Fibroblast of the conjunctiva (primary cell): ENCODE measurements at regions not wholly inside any gene's neighbourhood (a gene's known extent, or its start where the extent isn't known, plus 50 kb on each side); places are given as distances from the start of the nearest gene placed in this dataset.
"Not testable (repeated sequence)": the region's sequence is repeated elsewhere in the genome, so short reads cannot be mapped to it uniquely, and the experiment has no call there.

ENCODE experiments used
- DNase-seq: peaks from one replicate; pipeline ENCODE4 v3.0.0-alpha.2; 2010; ENCODE audit warnings: low read depth

DNA sequence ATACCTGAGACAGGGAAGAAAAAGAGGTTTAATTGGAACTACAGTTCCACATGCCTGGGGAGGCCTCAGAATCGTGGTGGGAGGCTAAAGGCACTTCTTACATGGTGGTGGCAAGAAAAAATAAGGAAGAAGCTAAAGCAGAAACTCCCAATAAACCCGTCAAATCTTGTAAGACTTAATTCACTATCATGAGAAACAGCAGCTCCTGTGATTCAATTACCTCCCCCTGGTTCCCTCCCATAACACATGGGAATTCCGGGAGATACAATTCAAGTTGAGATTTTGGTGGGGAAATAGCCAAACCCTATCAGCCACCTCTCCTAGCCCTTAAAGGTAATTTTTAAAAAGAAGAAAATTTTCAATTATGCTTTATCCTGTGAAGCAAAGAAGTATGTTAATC lies 728.8 kb downstream of the RNF144A start:
- DNase-seq, result no peak

DNA sequence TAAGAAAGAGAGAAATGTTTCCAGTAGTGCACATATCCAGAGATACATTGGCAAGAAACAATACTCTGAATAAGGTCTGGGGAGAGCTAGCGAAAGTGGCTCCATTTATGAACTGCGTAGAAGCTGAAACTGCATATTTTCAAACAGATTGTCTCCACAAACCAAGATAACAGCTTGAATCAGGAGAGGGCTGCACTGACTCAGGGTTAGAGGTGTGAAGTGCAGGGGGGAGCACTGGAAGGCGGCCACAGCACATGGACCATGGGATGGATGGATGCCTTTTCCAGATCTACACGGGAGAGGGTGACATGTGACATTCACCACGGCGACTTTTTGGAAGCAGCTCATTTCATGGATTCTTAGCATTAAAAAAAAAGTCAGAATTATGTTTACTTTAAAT lies 729.4 kb downstream of the RNF144A start:
- DNase-seq, result no peak

DNA sequence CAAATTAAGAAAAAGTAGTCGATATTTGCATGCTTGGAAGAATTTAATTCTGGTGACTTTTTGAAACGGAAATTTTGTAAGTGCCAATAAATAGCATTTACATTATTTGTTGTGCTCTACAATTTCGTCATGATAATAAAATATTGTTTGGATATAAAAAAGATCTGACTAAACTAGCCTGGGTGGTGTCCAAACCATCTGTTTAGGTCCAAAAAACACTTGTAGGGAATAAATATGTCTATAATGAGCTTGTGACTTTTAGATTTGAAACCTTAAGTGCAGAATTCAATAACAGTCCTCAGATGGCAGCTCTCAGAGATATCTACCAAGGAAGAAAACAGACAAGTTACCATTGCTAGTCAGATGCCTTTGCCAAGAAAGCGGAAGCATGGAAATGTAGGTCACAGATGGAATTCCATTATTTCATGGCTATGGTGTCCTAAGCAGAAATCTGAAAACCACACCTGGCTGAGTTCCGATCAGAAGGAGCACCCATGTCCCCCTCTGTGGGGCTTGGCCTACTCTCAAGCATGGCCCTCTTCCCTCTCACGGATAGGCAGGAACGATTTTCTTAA lies 731.1 kb downstream of the RNF144A start:
- DNase-seq, result no peak

DNA sequence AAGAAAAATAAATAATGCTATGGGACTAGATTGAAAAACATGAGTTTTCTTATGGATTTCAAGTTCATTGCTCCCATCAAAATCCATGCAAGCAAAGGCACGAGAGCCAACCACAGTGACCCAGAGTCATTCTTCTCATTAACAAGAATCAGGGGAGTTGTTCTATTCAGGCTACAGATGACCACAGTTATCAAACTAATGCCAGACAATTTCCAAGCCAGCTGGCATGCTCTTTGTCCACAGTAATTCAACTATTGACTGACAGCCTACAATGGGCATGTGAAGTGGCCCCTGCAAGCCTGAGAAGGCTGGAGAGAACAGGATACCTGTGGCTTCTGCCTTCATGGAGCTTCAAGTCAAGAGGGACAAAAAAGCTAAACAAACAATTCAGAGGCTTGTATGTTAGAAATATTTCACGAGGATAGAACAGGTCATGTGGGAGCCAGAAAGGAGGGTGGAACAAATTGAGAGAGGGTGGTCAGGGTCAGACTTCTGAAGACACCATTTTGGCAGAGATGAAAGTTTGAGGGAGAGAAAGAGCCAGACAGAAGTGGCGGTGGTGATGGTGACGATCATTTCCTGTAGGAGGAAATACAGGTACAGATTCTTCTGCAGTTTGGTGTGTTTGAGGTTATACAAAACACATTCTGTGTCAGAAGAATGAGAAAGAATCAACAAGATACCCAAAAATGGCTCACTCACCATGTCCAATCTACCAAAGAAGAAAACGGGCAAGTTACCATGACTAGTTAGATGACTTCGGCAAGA lies 732.4 kb downstream of the RNF144A start:
- no peak for DNase-seq

DNA sequence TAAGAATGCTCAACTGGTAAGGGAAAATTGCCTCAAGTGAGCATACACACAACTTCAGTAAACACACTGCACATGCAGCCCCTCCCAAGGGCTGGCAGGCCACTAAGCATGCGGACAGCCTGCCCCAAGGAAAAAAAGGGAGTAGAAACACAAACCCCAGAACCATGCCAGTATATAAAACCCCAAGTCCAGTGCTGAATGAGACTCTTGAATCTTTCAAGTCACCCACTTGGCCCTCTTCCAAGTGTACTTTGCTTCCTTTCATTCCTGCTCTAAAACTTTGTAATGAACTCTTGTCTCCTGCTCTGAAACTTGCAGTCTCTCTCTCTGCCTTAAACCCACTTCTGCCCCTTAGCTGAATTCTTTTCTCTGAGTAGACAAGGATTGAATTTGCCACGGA lies 736.4 kb downstream of the RNF144A start:
- no peak for DNase-seq

DNA sequence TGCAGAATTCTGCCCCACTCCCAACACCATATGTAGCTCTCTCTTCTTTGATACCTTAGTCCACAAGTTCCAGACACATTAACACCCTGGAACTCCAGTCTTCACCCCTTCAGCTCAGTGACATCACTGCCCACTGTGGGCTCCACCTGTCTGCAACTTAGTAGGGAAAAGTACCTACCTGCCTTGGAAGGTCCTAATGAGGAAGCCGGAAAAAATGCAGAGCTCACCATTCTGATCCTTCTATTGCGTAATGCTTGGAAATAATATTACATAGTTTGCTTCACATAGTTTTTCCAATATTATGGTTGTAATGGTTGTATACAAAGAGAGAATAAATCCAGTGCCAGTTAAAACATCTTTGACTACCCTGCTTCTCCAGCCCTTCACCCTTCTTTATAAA lies 738.4 kb downstream of the RNF144A start:
- no peak for DNase-seq

DNA sequence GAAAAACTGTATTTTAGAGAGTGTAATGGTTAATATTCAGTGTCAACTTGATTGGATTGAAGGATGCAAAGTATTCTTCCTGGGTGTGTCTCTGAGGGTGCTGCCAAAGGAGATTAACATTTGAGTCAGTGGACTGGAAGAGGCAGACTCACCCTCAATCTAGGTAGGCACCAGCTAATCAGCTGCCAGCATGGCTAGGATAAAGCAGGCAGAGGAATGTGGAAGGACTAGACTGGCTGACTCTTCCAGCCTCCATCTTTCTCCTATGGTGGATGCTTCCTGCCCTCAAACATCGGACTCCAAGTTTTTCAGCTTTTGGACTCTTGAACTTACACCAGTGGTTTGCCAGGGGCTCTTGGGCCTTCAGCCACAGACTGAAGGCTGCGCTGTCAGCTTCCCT lies 740.3 kb downstream of the RNF144A start:
- DNase-seq, result not testable (repeated sequence)

DNA sequence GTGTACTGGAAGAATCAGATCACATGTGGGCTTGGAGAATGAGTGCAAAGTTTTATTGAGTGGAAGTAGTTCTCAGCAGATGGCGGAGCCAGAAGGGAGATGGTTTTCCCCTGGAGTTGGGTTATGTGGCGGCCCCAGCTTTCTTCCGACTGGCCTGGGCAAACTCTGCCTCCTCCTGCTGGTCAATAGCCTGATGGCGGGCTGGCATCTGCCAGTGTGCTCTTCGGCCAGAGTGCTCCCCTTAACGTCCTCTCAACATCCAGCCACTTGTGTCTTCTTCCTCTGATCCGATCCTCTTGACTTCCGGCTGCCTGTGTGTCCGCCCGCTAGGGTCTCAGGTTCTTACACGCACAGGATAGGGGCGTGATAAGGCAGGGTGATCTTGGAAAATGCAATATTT lies 741.3 kb downstream of the RNF144A start:
- DNase-seq, result no peak

DNA sequence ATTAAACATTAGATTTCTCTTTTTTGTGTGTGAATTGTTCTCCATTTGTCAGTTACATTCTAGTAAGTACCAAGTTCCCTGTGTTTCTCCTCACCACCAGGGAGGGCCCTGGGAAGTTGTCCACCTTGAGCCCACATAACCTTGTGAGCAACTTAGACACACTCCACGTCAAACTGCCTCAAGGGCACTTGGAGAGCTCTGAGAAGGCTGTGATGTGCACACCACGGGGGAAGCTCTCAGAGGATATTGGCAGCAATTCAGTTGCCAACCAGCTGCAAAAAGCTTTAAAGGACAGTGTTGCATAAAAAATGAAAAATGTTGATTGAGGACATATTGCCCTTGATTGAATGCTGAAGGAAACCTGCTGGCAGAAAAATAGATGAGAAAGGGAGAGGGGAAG lies 743.6 kb downstream of the RNF144A start:
- DNase-seq, result no peak

DNA sequence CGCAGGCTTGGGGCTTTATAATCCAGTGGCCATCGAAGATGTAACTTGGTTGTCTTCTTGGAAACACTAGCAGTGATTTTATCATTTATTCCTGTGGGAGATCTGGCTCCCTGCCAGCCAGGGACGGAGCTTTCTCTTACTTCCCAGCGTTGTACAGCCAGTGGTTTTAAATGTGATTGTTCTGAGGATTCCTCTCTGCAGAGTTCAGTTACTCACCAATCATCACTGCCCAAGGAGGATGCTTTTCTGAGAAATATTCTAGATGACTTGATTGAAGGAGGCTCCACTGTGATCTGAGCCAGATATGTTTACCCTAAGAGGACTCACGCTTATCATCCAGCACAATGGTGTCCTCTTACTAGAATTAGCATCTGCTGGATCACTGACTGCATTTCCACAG lies 744.3 kb downstream of the RNF144A start:
- DNase-seq, result no peak

DNA sequence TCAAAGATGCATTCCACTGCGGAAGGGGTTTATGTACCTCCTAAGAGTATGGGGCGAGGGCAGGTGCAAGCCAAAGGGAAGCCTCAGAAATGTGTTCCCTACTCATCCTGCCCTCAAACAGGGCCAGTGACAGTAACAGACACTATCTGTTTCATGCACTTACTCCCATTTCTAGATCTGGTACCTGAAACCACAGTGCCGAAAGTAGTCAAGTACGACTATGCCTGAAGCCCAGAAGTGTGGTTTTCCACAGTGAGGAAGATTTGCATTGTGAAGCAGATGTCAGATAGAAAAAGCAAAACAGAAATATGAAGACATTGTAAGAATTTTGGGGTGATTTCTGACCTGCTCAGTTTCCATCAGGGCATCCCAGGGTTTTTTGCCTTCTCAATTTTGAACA lies 748.7 kb downstream of the RNF144A start:
- no peak for DNase-seq

DNA sequence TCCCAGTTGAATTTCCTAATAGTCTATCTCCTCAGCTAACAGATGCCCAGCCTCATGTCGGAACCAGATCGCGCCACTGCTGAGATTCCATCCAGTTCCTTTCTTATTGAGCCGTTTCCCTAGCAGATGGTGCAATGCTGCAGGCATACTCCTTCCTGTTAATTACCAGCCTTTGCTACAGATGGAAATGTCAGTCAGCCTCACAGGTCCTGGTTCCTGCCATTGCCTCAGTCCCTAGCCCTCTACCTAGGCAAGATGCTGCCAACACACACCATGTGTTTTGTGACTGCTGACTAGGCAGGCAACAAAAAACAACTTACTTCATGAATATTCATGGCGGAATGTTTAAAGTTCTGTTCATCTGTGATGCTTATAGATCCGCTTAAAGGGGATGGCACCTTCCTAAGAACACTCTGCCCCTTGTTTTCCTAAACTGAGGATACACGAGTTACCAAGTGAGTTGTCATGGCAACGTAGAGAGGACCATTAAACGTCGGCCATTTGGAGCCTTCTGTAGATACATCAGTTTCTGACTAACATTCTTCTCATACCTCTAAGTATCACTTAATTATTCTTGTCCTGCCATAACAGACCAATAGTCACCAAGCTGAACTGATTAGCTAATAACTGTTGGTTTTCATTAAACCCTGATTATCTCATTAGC lies 749.5 kb downstream of the RNF144A start:
- DNase-seq, result no peak

DNA sequence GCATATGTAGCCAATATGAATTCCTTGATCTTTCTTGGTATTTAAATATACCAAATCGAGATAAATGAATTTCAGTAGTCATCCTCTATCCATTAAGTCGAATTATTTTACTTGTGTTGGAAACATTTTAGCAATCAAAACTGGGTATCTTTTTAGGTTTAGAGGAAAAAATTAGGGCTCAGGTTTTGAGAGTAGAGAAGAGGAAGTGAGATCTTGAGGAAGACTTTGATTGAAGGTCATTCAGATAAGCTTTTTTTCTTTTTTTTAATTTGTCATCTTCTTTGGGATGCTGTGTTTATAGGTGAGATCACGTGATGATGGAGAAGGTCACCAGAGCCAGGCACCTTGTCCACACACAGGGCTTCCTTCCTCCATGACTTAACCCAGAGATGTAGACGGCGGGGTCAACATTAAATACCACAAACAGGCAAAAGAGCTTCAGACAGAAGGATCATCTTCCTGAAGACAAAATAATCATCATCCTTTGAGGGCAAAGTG lies 750.1 kb downstream of the RNF144A start:
- DNase-seq, result no peak

DNA sequence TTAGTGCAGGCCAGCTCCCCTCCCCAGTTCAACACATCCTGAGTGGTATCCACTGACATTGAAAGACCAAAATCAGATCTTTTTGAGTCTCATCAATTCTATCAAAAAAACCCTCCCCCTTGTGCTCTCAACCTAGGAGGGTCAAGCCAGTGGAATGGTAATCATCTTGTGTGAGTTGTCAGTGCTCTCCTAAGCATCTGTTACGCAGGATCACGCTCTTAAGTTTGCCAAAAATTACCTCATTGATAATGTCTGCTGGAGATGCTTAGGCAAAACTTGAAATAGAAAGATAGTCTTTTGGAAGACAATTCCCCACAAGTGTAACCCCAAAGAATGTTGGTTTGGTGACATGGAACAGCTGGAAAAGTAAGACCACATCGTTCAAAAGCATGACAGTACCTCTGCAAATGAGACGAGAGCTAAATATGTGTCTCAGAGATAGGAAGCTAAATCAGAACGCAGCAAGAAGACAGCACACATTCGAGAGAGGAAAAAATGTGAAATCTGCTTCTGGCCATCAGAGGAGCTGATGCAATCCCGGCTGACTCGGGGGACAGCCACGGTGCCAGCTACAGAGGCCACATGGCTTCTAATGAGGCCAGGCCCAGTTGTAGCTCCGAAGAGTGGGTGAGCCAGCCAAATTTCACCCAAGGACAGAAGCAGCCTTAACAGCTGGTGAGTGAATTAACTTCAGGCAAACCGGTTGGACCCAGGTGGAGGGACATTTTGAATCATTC lies 753.9 kb downstream of the RNF144A start:
- no peak for DNase-seq

DNA sequence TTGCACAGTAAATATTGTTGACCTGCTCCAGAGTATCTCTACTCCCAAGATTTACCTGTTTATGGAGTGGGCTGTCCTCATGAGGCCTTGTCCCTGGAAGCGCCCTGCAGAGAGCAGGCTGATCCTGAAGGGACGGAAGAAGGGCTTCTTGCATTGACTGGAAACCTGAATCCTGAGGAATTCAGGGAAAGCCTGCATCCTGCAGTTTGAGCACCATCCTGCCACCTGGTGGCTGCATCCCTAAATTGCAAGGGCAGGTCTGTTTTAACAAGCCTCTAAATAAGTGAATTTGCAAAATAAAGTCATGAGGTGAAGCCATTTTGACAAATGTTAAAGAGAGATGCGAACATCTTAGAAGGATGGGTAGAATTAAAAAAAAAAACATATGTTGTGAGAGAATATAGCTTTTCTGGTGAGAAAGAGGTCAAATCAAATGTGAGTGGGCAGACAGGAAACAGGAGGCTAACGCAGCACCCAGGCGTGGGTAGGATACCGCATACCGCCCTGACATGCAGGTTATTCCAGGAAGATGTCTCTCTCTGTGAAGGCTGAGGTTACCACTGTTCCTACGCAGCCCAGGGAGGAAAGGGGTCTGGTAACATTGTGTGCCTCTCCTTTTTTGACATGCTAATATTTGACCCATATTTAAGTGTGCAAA lies 754.9 kb downstream of the RNF144A start:
- DNase-seq, result peak; percentile 9

DNA sequence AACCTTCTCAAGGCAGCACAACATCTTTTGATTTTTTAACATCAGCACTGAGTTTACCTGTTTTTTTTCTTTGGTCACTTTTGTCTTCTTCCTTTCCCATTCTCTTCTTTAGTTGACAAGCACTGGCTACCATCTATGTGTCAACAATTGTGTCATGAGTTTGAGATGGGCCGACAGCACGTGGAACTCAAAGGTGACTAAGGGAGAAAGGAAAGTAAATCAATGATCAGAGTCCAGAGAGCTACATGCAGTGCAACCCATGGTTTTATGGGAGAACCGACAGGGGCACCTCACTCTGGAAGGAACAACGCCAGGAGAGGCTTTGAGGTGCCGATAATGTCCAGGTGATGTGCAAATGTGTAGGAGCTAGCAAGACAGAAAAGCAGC lies 755.5 kb downstream of the RNF144A start:
- DNase-seq, result no peak

DNA sequence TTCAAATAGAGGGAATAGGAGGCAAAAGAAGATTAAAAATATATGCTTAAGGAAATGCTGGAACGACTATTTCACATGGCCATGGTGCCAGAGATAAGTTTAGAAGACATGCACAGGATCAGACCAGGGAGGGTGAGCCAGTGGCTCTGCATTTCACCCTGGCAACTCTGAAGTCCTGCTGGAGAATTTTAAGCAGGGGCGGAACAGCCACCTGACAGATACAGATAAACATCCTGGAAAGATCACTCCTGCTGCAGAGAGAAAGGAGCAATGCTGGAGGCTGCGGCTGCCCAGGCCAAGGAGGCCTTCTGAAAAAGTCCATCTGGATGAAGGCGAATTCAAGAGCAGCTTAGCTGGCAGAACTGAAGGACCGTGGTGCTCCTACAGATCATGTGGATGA lies 755.9 kb downstream of the RNF144A start:
- DNase-seq, result no peak

DNA sequence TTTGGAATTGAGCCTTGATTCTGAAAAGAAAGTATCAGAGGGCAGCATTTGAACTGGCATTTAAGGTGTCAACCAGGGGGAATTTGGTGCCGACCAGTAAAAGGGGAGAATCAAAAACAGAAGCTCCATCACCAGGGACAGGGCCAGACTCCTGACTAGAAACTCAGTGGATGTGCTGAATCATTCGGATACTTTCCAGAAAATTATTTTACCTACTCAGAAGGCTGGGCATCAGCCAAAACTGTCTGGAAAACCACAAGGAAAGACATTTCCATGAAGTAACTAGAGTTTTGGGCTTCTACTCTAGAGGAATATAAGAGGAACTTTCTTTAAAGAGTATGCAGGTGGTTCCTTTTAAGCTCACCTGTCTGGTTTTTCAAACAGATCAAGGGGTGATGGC lies 756.6 kb downstream of the RNF144A start:
- DNase-seq, result no peak

DNA sequence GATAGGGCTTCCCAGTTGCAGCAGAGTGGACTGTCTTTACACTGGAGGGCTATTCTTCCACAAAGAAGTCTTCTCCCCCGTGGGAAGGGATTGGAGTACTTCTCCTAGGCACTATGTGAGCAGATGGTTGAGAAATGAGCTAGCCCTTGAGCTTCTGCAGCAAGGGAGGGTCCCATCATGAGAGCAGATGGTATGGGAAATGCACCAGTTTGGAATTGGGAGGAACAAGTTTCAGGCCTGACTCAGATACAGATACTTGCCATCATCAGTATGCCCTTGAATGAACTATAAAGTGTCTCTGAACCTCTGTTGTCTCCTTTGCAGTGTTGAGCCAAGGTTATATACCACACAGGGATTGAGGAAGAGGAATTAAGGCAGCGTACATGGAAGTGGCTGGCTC lies 757.4 kb downstream of the RNF144A start:
- DNase-seq, result no peak

DNA sequence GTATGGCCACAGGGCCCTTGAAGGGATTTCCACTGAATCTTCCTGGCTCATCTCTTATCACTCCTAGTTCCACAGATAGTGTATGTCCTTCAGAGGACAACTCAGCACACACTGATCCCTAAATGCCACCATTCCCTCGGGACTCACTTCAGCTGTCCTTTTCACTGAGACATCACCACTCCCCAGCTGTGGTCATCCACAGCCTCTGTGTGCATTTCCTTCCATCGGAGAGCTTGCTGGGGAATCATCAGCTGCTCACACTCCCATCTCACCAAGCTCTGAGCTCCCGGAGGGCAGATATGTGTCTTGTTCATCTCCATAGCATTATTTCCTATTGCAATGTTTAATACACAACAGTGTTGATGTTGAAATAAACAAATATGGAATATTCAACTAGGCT lies 759.5 kb downstream of the RNF144A start:
- DNase-seq, result no peak

DNA sequence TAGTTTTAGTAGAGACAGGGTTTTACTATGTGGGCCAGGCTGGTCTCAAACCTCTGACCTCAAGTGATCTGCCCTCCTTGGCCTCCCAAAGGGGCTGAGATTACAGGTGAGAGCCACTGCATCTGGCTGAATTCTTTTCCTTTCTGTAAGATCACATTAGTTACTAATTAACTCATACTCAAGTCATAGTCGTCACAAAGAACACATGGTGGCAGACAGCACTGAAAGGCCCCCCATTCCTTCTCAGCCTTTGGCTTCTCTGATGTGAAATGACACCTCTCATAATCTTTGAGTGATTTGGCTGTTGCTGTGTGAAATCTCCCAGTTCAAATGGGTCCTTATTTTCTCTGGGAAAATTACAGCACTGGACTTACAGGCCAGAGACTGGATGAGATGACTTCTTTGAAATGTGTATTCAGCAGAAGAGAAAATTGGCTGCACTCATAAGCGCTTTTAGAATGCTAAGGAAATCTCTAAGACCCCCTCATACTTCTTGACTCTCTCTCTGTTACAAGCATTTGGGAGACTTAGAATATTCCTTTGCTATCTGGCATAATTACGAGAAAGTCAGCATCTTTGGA lies 764.8 kb downstream of the RNF144A start:
- DNase-seq, result no peak

DNA sequence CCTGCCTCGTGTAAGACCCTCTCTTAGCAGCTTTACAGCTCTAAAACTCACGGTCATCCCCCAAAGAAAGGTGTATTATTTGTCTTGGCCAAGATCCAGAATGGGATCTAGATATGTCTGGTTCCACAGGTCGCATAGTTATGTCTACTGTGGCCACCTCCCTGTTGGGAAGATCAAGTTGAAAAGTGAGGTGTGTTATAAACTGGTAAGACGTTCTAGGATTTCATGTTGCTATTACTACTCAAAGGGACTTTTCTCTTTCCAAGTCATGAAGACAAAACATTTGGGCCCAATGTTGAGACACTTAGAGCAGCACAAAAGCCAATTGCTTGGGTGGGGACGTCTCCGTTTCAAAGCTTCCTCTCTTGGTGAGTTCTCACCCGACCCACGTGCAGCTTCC lies 766.0 kb downstream of the RNF144A start:
- no peak for DNase-seq
